MM.1S (cell line): ENCODE measurements at regions not wholly inside any gene's neighbourhood (a gene's known extent, or its start where the extent isn't known, plus 50 kb on each side); places are given as distances from the start of the nearest gene placed in this dataset.
"Not testable (repeated sequence)": the region's sequence is repeated elsewhere in the genome, so short reads cannot be mapped to it uniquely, and the experiment has no call there.

Experiments used
- DNase-seq: peaks from one replicate; pipeline ENCODE4 v3.0.0-alpha.2; 2015
- H2AFZ ChIP-seq: fragments of 300-600 bp; sonication (generic); 2 replicates; pipeline ENCODE4 v1.6.0; 2016; ENCODE audit warnings: antibody characterized with exemption, low read length
- H3F3A ChIP-seq: fragments of 300-600 bp; sonication (generic); 2 replicates; pipeline ENCODE4 v1.6.1; 2016; ENCODE audit warnings: mild to moderate bottlenecking, antibody characterized with exemption, low read length, moderate library complexity, mixed read lengths; ENCODE audit not compliant: insufficient read depth
- H3K27ac ChIP-seq: fragments of 300-600 bp; sonication (generic); 2 replicates; pipeline ENCODE4 v1.5.1; 2016; ENCODE audit warnings: mild to moderate bottlenecking, low read length
- H3K27me3 ChIP-seq: fragments of 300-600 bp; sonication (generic); replicated peaks from 2 replicates; pipeline ENCODE4 v1.6.0; 2016; ENCODE audit warnings: low read length; ENCODE audit not compliant: insufficient read depth
- H3K36me3 ChIP-seq: fragments of 300-600 bp; sonication (generic); replicated peaks from 2 replicates; pipeline ENCODE4 v1.6.1; 2016; ENCODE audit warnings: mild to moderate bottlenecking, low read length, mixed read lengths; ENCODE audit not compliant: insufficient read depth
- H3K4me1 ChIP-seq: fragments of 300-600 bp; sonication (generic); 2 replicates; pipeline ENCODE4 v1.6.1; 2016; ENCODE audit warnings: low read length, mixed read lengths
- H3K4me2 ChIP-seq: fragments of 300-600 bp; sonication (generic); 2 replicates; pipeline ENCODE4 v1.6.0; 2016; ENCODE audit warnings: low read depth, low read length
- H3K4me3 ChIP-seq: fragments of 300-600 bp; sonication (generic); 2 replicates; pipeline ENCODE4 v1.5.1; 2016; ENCODE audit warnings: low read length, mixed read lengths
- H3K79me2 ChIP-seq: fragments of 300-600 bp; sonication (generic); 2 replicates; pipeline ENCODE4 v1.6.1; 2016; ENCODE audit warnings: mixed run types, low read length, mixed read lengths
- H3K9ac ChIP-seq: fragments of 300-600 bp; sonication (generic); 2 replicates; pipeline ENCODE4 v1.6.1; 2016; ENCODE audit warnings: low read length, mixed read lengths
- H3K9me2 ChIP-seq: fragments of 300-600 bp; sonication (generic); replicated peaks from 2 replicates; pipeline ENCODE4 v1.6.1; 2016; ENCODE audit warnings: mild to moderate bottlenecking, low read length, mixed read lengths; ENCODE audit not compliant: insufficient read depth
- H3K9me3 ChIP-seq: fragments of 300-600 bp; sonication (generic); replicated peaks from 2 replicates; pipeline ENCODE4 v1.6.1; 2016; ENCODE audit warnings: mild to moderate bottlenecking, low read length, mixed read lengths; ENCODE audit not compliant: insufficient read depth
- H4K20me1 ChIP-seq: fragments of 300-600 bp; sonication (generic); 2 replicates; pipeline ENCODE4 v1.6.1; 2016; ENCODE audit warnings: mild to moderate bottlenecking, low read length, moderate library complexity, mixed read lengths; ENCODE audit not compliant: insufficient read depth

DNA sequence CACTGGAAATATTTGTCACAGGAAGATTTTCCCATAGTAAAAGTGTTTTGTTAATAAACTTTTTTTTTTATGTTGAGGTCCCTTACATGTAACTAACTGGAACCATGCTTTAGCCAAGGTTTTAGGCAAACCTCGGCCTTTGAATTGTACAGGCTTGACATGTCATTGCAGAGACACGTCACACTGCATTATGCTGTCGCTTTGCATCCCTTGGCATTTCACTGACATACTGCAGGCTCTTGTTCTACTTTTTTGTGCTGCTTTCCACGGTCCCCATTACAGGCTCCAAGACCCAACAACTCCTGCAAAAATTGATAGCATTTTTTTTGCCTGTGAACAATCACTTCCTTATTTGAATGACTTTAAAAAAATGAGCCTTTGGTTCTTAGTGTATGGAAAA, 112.5 kb upstream of the POMZP3 start:
- H3K9me2 ChIP-seq, H3K4me1 ChIP-seq, H3K4me3 ChIP-seq, H3K27ac ChIP-seq, H3K9ac ChIP-seq, DNase-seq, H4K20me1 ChIP-seq, H3K79me2 ChIP-seq, H3K9me3 ChIP-seq, H3K27me3 ChIP-seq, H3K36me3 ChIP-seq, H3F3A ChIP-seq, H3K4me2 ChIP-seq, H2AFZ ChIP-seq: not testable (repeated sequence)

DNA sequence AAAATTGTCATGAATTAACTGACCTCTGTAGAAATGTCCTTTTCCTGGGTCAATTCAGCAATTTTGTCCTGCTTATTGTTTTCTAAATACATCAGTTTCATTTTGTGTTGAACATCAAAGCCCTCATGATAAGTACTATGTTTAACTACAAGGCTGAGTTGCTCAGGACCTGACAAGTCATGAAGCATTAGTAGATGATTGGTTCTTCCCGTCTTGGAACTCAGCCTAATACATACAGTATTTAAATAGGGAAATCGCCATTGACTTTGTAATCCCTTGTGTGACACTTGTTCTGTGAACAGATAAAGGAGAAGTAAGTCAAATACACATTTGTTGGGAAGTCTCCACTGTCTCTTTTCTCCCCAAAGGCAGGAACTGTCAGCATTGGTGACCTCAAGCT, 109.6 kb upstream of the POMZP3 start:
- not testable (repeated sequence) for H3K9ac ChIP-seq, H3K27me3 ChIP-seq, H3F3A ChIP-seq, H2AFZ ChIP-seq, H3K4me2 ChIP-seq, H3K9me3 ChIP-seq, H4K20me1 ChIP-seq, H3K27ac ChIP-seq, DNase-seq, H3K4me3 ChIP-seq, H3K36me3 ChIP-seq, H3K79me2 ChIP-seq, H3K4me1 ChIP-seq, H3K9me2 ChIP-seq

DNA sequence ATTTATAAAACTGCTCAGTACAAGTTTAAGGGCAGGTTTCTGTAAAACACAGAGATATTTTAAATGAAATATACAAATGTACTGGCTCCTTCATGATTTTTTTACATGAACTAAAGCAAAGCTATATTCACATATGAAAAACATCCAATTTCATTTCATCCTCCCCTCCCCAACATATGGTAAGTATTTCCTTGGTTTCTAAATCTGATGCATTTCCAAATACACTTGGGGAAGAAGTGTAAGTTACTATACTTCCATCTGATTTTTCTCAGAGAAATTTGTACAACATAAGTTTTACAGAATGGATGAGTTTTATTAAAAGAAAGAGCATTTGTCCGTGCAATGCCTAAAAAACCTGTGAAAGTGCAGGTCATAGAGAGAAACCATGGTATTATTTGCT, 109.0 kb upstream of the POMZP3 start:
- not testable (repeated sequence) for DNase-seq, H3K9me2 ChIP-seq, H3K4me1 ChIP-seq, H3K36me3 ChIP-seq, H3K79me2 ChIP-seq, H3K4me3 ChIP-seq, H3K9me3 ChIP-seq, H3K4me2 ChIP-seq, H3K27ac ChIP-seq, H4K20me1 ChIP-seq, H3K9ac ChIP-seq, H3K27me3 ChIP-seq, H2AFZ ChIP-seq, H3F3A ChIP-seq

DNA sequence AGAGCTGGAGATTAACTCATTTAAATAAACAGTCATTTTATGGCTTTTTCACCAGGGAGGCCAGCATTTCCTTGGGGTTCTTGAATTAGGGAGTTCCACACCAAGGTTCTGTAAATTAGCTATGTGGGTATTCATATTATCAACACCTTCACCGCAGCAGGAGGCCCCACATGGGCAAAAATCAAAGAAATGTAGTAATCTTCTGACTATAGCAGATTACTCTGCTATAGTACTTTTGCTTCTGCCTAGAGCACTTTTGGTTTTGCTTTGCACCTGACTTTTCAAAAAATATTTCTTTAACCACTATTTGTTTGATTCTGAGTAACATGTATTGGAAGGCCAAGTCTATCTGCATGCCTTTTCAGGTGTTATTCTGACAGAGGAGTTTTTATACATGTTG, 108.6 kb upstream of the POMZP3 start:
- H3F3A ChIP-seq, H3K4me1 ChIP-seq, H2AFZ ChIP-seq, H3K9ac ChIP-seq, H3K9me2 ChIP-seq, H3K9me3 ChIP-seq, H3K36me3 ChIP-seq, H3K27me3 ChIP-seq, H3K4me2 ChIP-seq, H3K27ac ChIP-seq, H4K20me1 ChIP-seq, H3K79me2 ChIP-seq, DNase-seq, H3K4me3 ChIP-seq: not testable (repeated sequence)

DNA sequence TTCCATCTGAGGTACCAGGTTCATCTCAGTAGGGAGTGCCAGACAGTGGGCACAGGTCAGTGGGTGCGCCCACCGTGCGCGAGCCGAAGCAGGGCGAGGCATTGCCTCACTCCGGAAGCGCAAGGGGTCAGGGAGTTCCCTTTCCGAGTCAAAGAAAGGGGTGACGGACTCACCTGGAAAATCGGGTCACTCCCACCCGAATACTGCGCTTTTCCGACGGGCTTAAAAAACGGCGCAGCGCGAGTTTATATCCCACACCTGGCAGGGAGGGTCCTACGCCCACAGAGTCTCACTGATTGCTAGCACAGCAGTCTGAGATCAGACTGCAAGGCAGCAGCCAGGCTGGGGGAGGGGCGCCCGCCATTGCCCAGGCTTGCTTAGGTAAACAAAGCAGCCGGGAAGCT, 101.5 kb upstream of the POMZP3 start:
- not testable (repeated sequence) for H2AFZ ChIP-seq, H3K9ac ChIP-seq, H3K36me3 ChIP-seq, H3K27me3 ChIP-seq, H3K4me2 ChIP-seq, H3K79me2 ChIP-seq, H4K20me1 ChIP-seq, DNase-seq, H3K4me3 ChIP-seq, H3F3A ChIP-seq, H3K9me2 ChIP-seq, H3K4me1 ChIP-seq, H3K9me3 ChIP-seq, H3K27ac ChIP-seq

DNA sequence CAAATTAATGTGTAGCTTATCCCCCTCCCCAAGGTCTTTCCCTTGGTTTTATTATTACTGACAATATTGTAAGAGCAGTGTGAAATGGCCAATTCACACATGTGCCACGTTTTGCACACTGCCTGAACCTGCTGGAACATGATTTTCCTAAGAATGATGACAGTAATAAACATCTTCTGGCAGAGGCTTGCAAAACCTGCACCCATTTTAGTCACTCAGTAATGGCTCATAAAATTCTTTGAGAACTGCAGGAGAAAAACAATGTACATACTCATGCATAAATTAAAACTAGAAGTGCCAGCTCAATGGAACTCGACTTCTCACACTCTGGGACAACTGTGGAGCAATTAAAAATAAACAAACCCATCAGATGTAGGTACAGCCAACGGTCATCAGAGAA, 96.8 kb upstream of the POMZP3 start:
- H4K20me1 ChIP-seq, H3K9me3 ChIP-seq, H3F3A ChIP-seq, H3K4me1 ChIP-seq, H3K27ac ChIP-seq, H3K9ac ChIP-seq, H3K4me3 ChIP-seq, H3K36me3 ChIP-seq, H3K79me2 ChIP-seq, H3K4me2 ChIP-seq, H3K27me3 ChIP-seq, H2AFZ ChIP-seq, H3K9me2 ChIP-seq, DNase-seq: not testable (repeated sequence)

DNA sequence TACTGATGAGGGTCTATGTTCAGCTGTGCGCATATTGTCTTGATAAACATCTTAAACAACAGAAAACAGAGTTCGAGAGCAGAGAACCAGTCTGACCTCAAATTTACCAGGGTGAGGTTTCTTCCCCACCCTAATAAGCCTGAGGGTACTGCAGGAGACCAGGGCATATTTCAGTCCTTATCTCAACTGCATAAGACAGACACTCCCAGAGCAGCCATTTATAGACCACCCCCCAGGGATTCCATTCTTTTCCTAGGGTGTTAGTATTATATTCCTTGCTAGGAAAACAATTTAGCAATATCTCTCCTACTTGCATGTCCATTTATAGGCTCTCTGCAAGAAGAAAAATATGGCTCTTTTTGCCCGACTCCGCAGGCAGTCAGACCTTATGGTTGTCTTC, 89.5 kb upstream of the POMZP3 start:
- not testable (repeated sequence) for H3K9ac ChIP-seq, H2AFZ ChIP-seq, DNase-seq, H3K27ac ChIP-seq, H3K4me2 ChIP-seq, H3K79me2 ChIP-seq, H3K4me1 ChIP-seq, H3K36me3 ChIP-seq, H3K9me3 ChIP-seq, H4K20me1 ChIP-seq, H3K4me3 ChIP-seq, H3K27me3 ChIP-seq, H3F3A ChIP-seq, H3K9me2 ChIP-seq

DNA sequence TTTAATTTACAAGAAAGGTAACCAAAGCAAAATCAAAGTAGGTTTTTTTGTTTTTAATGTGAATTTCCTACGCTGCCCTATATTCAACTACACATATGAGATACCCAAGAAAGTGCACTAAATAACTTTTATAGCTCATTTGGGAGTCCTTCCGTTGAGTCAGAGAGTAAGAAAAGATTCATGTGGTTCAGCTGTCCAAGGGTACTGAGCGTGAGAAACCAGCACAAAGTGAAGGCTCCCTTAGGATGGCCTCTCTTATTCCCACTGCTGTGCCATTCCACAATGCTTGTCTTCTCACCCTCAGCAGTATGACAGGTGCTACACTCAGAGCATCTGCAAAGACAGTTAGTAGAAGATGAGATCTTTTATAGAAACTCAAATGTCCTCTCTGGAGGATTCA, 85.8 kb upstream of the POMZP3 start:
- H3K79me2 ChIP-seq, H3F3A ChIP-seq, H3K4me3 ChIP-seq, H4K20me1 ChIP-seq, H3K4me1 ChIP-seq, H3K9ac ChIP-seq, H3K9me2 ChIP-seq, H3K27me3 ChIP-seq, H3K27ac ChIP-seq, H2AFZ ChIP-seq, DNase-seq, H3K36me3 ChIP-seq, H3K4me2 ChIP-seq, H3K9me3 ChIP-seq: not testable (repeated sequence)
